ENCODE measurements at regions not wholly inside any gene's neighbourhood (a gene's known extent, or its start where the extent isn't known, plus 50 kb on each side); places are given as distances from the start of the nearest gene placed in this dataset.

DNA sequence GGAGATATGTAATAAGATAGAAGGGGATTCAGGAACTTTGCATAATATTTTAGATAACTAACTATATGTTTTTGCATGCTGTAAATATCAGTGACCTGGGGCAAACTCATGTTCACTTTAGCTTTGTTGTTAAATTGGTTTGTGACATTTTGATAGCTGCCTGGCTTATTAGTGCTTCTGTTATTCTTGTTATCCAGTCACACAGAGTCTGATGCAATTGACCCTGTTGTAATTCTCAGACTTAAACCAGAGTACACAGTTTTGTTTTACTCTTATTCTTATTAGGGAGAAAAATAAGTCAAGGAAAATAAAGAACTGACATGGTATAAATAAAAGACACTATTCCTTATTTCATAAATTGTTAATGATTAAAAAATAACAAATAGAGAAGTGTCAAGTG lies 516.7 kb upstream of the SLIT2 start:
- no peaks in the 10 kb centered on the region for H3K36me3 ChIP-seq (replicated peaks)
- in situ Hi-C loops (cut with MboI; ENCODE audit: low sequenced_read_pairs), result no loop called here
- no peak for DNase-seq (ENCODE audit: low spot score in 2 of 2)
- no peaks in the 10 kb centered on the region for H3K9me3 ChIP-seq
- no peak overlapping the region for H3K4me3 ChIP-seq
- H3K4me1 ChIP-seq, result no peaks in the 10 kb centered on the region
- H3K27me3 ChIP-seq (ENCODE audit: low read depth), result no peaks in the 10 kb centered on the region

DNA sequence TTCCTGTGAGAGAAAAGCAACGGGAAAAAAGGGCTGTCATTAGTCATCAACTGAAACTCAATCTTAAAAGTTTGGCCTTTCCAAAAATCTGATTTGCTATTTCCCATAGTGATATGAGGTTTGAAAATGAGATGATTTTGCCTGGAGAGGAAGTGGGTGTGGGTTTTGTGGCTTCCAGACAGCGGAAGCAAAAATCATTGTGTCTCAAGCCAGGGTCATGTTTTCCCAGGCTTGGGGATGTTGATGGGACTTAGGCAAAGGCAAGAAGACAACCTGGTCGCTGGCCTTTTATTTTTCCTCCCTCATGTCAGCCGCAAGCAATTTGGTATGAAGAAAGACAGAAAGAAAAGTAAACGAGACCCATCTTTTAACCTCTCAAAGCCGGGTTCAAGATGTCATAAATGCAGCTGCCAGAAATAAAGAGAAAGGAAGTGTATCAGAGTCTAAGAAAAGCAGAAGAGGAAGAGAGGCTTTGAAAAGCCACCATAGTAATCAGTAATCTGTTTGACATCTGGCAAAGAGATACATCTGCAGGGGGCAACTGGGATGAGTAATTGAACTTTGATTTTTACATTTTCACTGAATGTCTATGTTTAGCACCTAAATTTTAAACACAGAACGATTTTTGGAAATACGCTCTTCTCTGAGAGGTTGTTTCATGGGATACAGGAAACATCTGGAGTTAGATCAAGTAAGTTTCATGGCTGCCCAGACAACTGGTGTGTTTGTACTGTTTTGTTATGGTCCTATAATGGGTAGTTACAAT lies 521.6 kb upstream of the SLIT2 start:
- Histone ChIP-seq H3K4me1 (no peaks in the 10 kb centered on the region), H3K27me3 (ENCODE audit: low read depth) (no peaks in the 10 kb centered on the region; the same call in 1 of the 2 replicates), H3K4me3 (no peak overlapping the region), H3K36me3 (replicated peaks) (no peaks in the 10 kb centered on the region), H3K9me3 (no peaks in the 10 kb centered on the region)
- in situ Hi-C loops (cut with MboI; ENCODE audit: low sequenced_read_pairs), result no loop called here
- no peak for DNase-seq (ENCODE audit: low spot score in 2 of 2)

DNA sequence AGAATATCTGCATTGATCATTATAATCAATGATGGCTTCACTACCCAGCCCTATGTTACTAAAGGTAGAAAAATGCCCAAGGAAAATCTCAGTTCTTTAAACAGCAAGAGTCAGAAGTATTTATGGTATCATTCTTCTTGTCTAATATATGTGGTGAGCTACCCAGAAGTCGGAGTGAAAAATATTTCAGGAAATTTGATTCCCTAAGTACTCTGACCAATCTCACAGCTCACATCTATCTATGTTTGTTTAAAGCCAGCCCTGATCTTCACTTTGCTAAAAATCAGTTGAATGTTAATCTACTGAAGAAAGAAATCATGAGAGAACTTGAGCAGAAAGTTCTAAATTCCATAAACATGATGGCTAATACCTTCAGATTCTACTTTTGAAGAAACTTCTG lies 522.9 kb upstream of the SLIT2 start:
- Histone ChIP-seq H3K9me3 (no peaks in the 10 kb centered on the region), H3K4me3 (no peak overlapping the region), H3K4me1 (no peaks in the 10 kb centered on the region), H3K36me3 (replicated peaks) (no peaks in the 10 kb centered on the region), H3K27me3 (ENCODE audit: low read depth) (no peaks in the 10 kb centered on the region; the same call in 1 of the 2 replicates)
- in situ Hi-C loops (cut with MboI; ENCODE audit: low sequenced_read_pairs), result no loop called here
- DNase-seq (ENCODE audit: low spot score in 2 of 2), result no peak

DNA sequence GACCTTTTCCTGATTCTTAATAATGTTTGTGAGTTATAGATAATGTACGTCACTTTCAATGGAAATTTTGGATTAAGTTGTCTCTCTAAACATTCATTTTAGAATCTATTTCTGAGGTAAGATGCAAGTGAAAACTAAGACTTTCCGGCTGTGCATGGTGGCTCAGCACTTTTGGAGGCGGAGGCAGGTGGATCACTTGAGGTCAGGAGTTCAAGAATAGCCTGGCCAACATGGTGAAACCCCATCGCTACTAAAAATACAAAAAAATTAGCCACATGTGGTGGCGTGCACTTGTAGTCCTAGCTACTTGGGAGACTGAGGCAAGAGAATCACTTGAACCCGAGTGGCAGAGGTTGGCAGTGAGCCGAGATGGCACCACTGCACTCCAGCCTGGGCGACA lies 524.6 kb upstream of the SLIT2 start:
- Histone ChIP-seq H3K4me3 (no peak overlapping the region), H3K27me3 (ENCODE audit: low read depth) (no peaks in the 10 kb centered on the region; the same call in 1 of the 2 replicates), H3K9me3 (no peaks in the 10 kb centered on the region), H3K36me3 (replicated peaks) (no peaks in the 10 kb centered on the region), H3K4me1 (no peaks in the 10 kb centered on the region)
- DNase-seq (ENCODE audit: low spot score in 2 of 2), result no peak
- in situ Hi-C loops (cut with MboI; ENCODE audit: low sequenced_read_pairs), result no loop called here

DNA sequence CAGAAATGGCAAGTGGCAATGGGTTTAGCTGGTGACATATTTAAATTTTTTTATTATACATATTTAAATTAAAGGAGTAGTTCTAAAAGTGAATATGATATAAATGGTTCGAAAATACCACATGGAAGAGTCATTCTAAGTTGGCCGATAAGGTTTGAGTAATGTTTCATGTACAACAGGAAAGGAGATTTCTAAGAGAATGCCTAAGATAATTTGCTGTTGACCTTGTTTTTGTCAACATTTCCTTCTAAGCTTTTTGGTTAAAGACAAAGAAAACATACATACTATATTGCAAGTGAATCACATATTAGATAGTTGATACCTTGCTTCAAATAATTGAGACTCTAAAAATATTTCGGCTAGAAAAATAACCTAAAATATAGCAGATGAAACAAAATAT lies 526.6 kb upstream of the SLIT2 start:
- Histone ChIP-seq H3K4me3 (no peak overlapping the region), H3K27me3 (ENCODE audit: low read depth) (no peaks in the 10 kb centered on the region; the same call in 1 of the 2 replicates), H3K36me3 (replicated peaks) (no peaks in the 10 kb centered on the region), H3K4me1 (no peaks in the 10 kb centered on the region), H3K9me3 (no peaks in the 10 kb centered on the region)
- DNase-seq (ENCODE audit: low spot score in 2 of 2), result no peak
- in situ Hi-C loops (cut with MboI; ENCODE audit: low sequenced_read_pairs), result no loop called here

GRCh38 chr4:19722404-19722803 lies 529.3 kb upstream of the SLIT2 start:
- H3K4me3 ChIP-seq, result no peak overlapping the region
- in situ Hi-C loops (cut with MboI; ENCODE audit: low sequenced_read_pairs), result no loop called here
- H3K27me3 ChIP-seq (ENCODE audit: low read depth), result no peaks in the 10 kb centered on the region
- no peak for DNase-seq (ENCODE audit: low spot score in 2 of 2)
- H3K36me3 ChIP-seq (replicated peaks), result no peaks in the 10 kb centered on the region
- no peaks in the 10 kb centered on the region for H3K4me1 ChIP-seq
- no peaks in the 10 kb centered on the region for H3K9me3 ChIP-seq

DNA sequence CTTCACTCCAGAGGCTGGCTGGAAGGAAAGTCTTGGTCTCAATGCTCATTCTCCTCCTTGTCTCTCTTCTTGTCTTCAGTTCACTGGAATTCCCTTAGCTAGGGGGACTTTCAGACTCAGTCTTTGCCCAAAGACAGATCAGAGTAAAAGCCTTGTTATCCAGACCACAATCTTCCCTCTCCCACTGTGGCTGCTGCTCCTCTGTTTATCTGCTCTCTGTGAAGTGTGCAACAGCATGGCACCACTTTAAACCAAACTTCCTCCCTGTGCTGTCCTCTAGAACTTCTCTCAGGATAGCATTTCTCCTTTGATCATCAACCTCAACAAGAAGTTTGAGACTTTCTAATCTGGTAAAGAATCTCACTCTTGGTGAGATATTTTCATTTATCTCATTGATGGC lies 530.1 kb upstream of the SLIT2 start:
- Histone ChIP-seq H3K9me3 (no peaks in the 10 kb centered on the region), H3K4me1 (no peaks in the 10 kb centered on the region), H3K36me3 (replicated peaks) (no peaks in the 10 kb centered on the region), H3K4me3 (no peak overlapping the region), H3K27me3 (ENCODE audit: low read depth) (no peaks in the 10 kb centered on the region)
- DNase-seq (ENCODE audit: low spot score in 2 of 2), result no peak
- in situ Hi-C loops (cut with MboI; ENCODE audit: low sequenced_read_pairs), result no loop called here

- no peak overlapping the region for H3K4me3 ChIP-seq
- H3K4me1 ChIP-seq, result no peaks in the 10 kb centered on the region
- no peaks in the 10 kb centered on the region for H3K9me3 ChIP-seq
- no peaks in the 10 kb centered on the region for H3K36me3 ChIP-seq (replicated peaks)
- no peak for DNase-seq (ENCODE audit: low spot score in 2 of 2)
- no peaks in the 10 kb centered on the region for H3K27me3 ChIP-seq (ENCODE audit: low read depth)
- in situ Hi-C loops (cut with MboI; ENCODE audit: low sequenced_read_pairs), result no loop called here
These were observed 531.1 kb upstream of the SLIT2 start for GRCh38 chr4:19720610-19721009.

DNA sequence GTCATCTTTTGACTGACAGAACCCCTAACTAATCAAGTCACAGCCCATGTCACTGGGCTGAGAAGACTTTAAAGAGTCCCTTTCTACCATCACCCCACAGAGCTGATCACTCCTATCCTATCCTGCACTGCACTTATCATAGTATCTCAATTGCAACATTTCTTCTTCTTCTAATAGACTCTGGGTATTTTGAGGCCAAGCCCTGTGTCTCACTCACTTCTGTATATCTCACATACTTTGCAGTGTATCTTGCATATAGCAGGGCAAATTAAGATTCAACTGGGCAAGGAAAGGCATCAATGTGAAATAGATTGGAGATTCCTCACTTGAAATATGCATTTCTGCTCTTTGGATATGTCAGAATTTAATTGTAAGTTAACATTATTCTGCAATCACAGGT lies 531.5 kb upstream of the SLIT2 start:
- in situ Hi-C loops (cut with MboI; ENCODE audit: low sequenced_read_pairs), result no loop called here
- H3K9me3 ChIP-seq, result no peaks in the 10 kb centered on the region
- no peak overlapping the region for H3K4me3 ChIP-seq
- H3K27me3 ChIP-seq (ENCODE audit: low read depth), result no peaks in the 10 kb centered on the region
- H3K4me1 ChIP-seq, result no peaks in the 10 kb centered on the region
- DNase-seq (ENCODE audit: low spot score in 2 of 2), result no peak
- no peaks in the 10 kb centered on the region for H3K36me3 ChIP-seq (replicated peaks)

DNA sequence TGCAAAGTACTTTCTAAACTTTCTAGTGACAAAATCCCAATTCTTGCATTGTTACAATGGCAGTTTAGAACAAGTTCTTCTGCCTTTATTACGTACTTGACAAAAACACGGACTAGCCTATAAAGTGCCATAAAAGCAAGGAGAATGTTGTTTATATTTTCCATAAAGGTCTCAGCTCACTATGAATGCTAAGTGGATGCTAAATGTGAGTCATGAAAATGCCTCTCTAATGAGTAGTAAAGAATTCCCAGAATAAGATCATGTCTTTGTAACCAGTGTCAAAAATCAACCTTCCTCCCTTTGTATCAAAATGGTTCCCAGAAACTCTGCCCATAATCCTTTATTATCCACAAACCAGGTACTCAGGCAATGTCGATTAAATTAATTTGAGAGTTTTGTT lies 539.8 kb upstream of the SLIT2 start:
- in situ Hi-C loops (cut with MboI; ENCODE audit: low sequenced_read_pairs), result no loop called here
- no peaks in the 10 kb centered on the region for H3K36me3 ChIP-seq (replicated peaks)
- DNase-seq (ENCODE audit: low spot score in 2 of 2), result no peak

GRCh38 chr4:19707876-19708275 lies 543.8 kb upstream of the SLIT2 start:
- Histone ChIP-seq H3K27me3 (ENCODE audit: low read depth) (no peaks in the 10 kb centered on the region), H3K4me1 (no peaks in the 10 kb centered on the region), H3K4me3 (no peak overlapping the region), H3K9me3 (no peaks in the 10 kb centered on the region), H3K36me3 (replicated peaks) (no peaks in the 10 kb centered on the region)
- no peak for DNase-seq (ENCODE audit: low spot score in 2 of 2)
- in situ Hi-C loops (cut with MboI; ENCODE audit: low sequenced_read_pairs), result no loop called here

More for the DNA sequence above, 539.8 kb upstream of the SLIT2 start:
- Histone ChIP-seq H3K27me3 (ENCODE audit: low read depth) (no peaks in the 10 kb centered on the region), H3K4me3 (no peak overlapping the region), H3K9me3 (no peaks in the 10 kb centered on the region), H3K4me1 (no peaks in the 10 kb centered on the region)

- in situ Hi-C loops (cut with MboI; ENCODE audit: low sequenced_read_pairs), result no loop called here
- DNase-seq (ENCODE audit: low spot score in 2 of 2), result no peak
- Histone ChIP-seq H3K36me3 (replicated peaks) (no peaks in the 10 kb centered on the region), H3K9me3 (no peaks in the 10 kb centered on the region), H3K27me3 (ENCODE audit: low read depth) (no peaks in the 10 kb centered on the region), H3K4me1 (no peaks in the 10 kb centered on the region), H3K4me3 (no peak overlapping the region)
These were observed 548.3 kb upstream of the SLIT2 start for GRCh38 chr4:19703391-19703790.

GRCh38 chr4:19700992-19701391 lies 550.7 kb upstream of the SLIT2 start:
- no peak for DNase-seq (ENCODE audit: low spot score in 2 of 2)
- Histone ChIP-seq H3K9me3 (no peaks in the 10 kb centered on the region), H3K27me3 (ENCODE audit: low read depth) (no peaks in the 10 kb centered on the region), H3K4me3 (no peak overlapping the region), H3K36me3 (replicated peaks) (no peaks in the 10 kb centered on the region), H3K4me1 (no peaks in the 10 kb centered on the region)
- in situ Hi-C loops (cut with MboI; ENCODE audit: low sequenced_read_pairs), result no loop called here

GRCh38 chr4:19698961-19699360 lies 552.7 kb upstream of the SLIT2 start:
- Histone ChIP-seq H3K4me1 (no peaks in the 10 kb centered on the region), H3K9me3 (no peaks in the 10 kb centered on the region), H3K4me3 (no peak overlapping the region), H3K36me3 (replicated peaks) (no peaks in the 10 kb centered on the region), H3K27me3 (ENCODE audit: low read depth) (no peaks in the 10 kb centered on the region)
- DNase-seq (ENCODE audit: low spot score in 2 of 2), result no peak
- in situ Hi-C loops (cut with MboI; ENCODE audit: low sequenced_read_pairs), result no loop called here

GRCh38 chr4:19694812-19695211 lies 556.9 kb upstream of the SLIT2 start:
- no peak overlapping the region for H3K4me3 ChIP-seq
- H3K9me3 ChIP-seq, result no peaks in the 10 kb centered on the region
- in situ Hi-C loops (cut with MboI; ENCODE audit: low sequenced_read_pairs), result no loop called here
- no peaks in the 10 kb centered on the region for H3K36me3 ChIP-seq (replicated peaks)
- no peaks in the 10 kb centered on the region for H3K27me3 ChIP-seq (ENCODE audit: low read depth)
- no peak for DNase-seq (ENCODE audit: low spot score in 2 of 2)
- H3K4me1 ChIP-seq, result no peaks in the 10 kb centered on the region
